ENCODE measurements at regions not wholly inside any gene's neighbourhood (a gene's known extent, or its start where the extent isn't known, plus 50 kb on each side); places are given as distances from the start of the nearest gene placed in this dataset.

- DNase-seq, result no peak
These were observed 95.7 kb upstream of the ARL4C start for GRCh38 chr2:234592541-234592940.

- DNase-seq, result no peak
These were observed 93.2 kb upstream of the ARL4C start for GRCh38 chr2:234590076-234590475.

- DNase-seq, result no peak
These were observed 91.2 kb upstream of the ARL4C start for GRCh38 chr2:234588054-234588430.

- DNase-seq, result no peak
These were observed 90.6 kb upstream of the ARL4C start for GRCh38 chr2:234587341-234588053.

GRCh38 chr2:234583331-234583730, 86.5 kb upstream of the ARL4C start:
- no peak for DNase-seq

- no peak for DNase-seq
These were observed 83.8 kb upstream of the ARL4C start for GRCh38 chr2:234580686-234581085.

- DNase-seq, result no peak
These were observed 82.5 kb upstream of the ARL4C start for GRCh38 chr2:234579231-234579962.

GRCh38 chr2:234578389-234578788, 81.5 kb upstream of the ARL4C start:
- no peak for DNase-seq

- no peak for DNase-seq
These were observed 80.3 kb upstream of the ARL4C start for GRCh38 chr2:234577191-234577590.

- peak; percentile 35 to 56 for DNase-seq
These were observed 74.9 kb upstream of the ARL4C start for GRCh38 chr2:234571620-234572407.

- no peak for DNase-seq
These were observed 73.6 kb upstream of the ARL4C start for GRCh38 chr2:234570476-234570875.

GRCh38 chr2:234569776-234570430, 73.0 kb upstream of the ARL4C start:
- DNase-seq, result no peak

GRCh38 chr2:234566622-234567021, 69.7 kb upstream of the ARL4C start:
- DNase-seq, result no peak

GRCh38 chr2:234565842-234566619, 69.2 kb upstream of the ARL4C start:
- no peak for DNase-seq

GRCh38 chr2:234565201-234565600, 68.3 kb upstream of the ARL4C start:
- DNase-seq, result no peak

- DNase-seq, result no peak
These were observed 67.8 kb upstream of the ARL4C start for GRCh38 chr2:234564699-234565098.

GRCh38 chr2:234559609-234560008, 62.7 kb upstream of the ARL4C start:
- DNase-seq, result no peak

GRCh38 chr2:234558642-234559041, 61.8 kb upstream of the ARL4C start:
- DNase-seq, result no peak

- DNase-seq, result no peak
These were observed 60.1 kb upstream of the ARL4C start for GRCh38 chr2:234556848-234557573.

GRCh38 chr2:234555616-234556249, 58.9 kb upstream of the ARL4C start:
- DNase-seq, result no peak

- DNase-seq, result no peak
These were observed 58.3 kb upstream of the ARL4C start for GRCh38 chr2:234555161-234555560.
